ENCODE measurements at regions not wholly inside any gene's neighbourhood (a gene's known extent, or its start where the extent isn't known, plus 50 kb on each side); places are given as distances from the start of the nearest gene placed in this dataset.

GRCh38 chr2:186113284-186113683, 372.8 kb upstream of the ZC3H15 start:
- H3K4me1 ChIP-seq, result no peaks in the 10 kb centered on the region
- peaks cover 0 to 13% of the 10 kb centered on the region in 2 donors for H3K9me3 ChIP-seq
- no peak overlapping the region for H3K4me3 ChIP-seq
- no peak for TF ChIP-seq CTCF (IDR thresholded peaks at IDR 0.05)
- no peak for DNase-seq (ENCODE audit: low spot score)
- H3K27me3 ChIP-seq, result no peaks in the 10 kb centered on the region
- no peaks in the 10 kb centered on the region for H3K36me3 ChIP-seq
- no peak overlapping the region for H3K27ac ChIP-seq

- Histone ChIP-seq H3K4me3 (no peak overlapping the region), H3K4me1 (no peaks in the 10 kb centered on the region), H3K9me3 (no peaks in the 10 kb centered on the region), H3K36me3 (no peaks in the 10 kb centered on the region), H3K27me3 (no peaks in the 10 kb centered on the region), H3K27ac (no peak overlapping the region)
- TF ChIP-seq CTCF (IDR thresholded peaks at IDR 0.05), result no peak
- no peak for DNase-seq (ENCODE audit: low spot score)
Observed at GRCh38 chr2:186125156-186125555, 360.9 kb upstream of the ZC3H15 start.

- Histone ChIP-seq H3K4me3 (no peak overlapping the region), H3K4me1 (peaks cover 0 to 3% of the 10 kb centered on the region in 2 donors), H3K9me3 (no peaks in the 10 kb centered on the region), H3K27me3 (no peaks in the 10 kb centered on the region), H3K27ac (no peak overlapping the region), H3K36me3 (no peaks in the 10 kb centered on the region)
- TF ChIP-seq CTCF (IDR thresholded peaks at IDR 0.05), result no peak
- DNase-seq (ENCODE audit: low spot score), result no peak
Observed at GRCh38 chr2:186125625-186126024, 360.4 kb upstream of the ZC3H15 start.

GRCh38 chr2:186126181-186126580, 359.9 kb upstream of the ZC3H15 start:
- no peaks in the 10 kb centered on the region for H3K9me3 ChIP-seq
- no peak for TF ChIP-seq CTCF (IDR thresholded peaks at IDR 0.05)
- DNase-seq (ENCODE audit: low spot score), result no peak

GRCh38 chr2:186129767-186130581, 356.1 kb upstream of the ZC3H15 start:
- Histone ChIP-seq H3K27ac (no peak overlapping the region), H3K4me1 (peaks cover 0 to 6% of the 10 kb centered on the region in 2 donors), H3K27me3 (no peaks in the 10 kb centered on the region), H3K4me3 (no peak overlapping the region), H3K36me3 (no peaks in the 10 kb centered on the region), H3K9me3 (no peaks in the 10 kb centered on the region)
- no peak for DNase-seq (ENCODE audit: low spot score)
- TF ChIP-seq CTCF (IDR thresholded peaks at IDR 0.05), result no peak

More at GRCh38 chr2:186126181-186126580, 359.9 kb upstream of the ZC3H15 start:
- peaks cover 0 to 6% of the 10 kb centered on the region in 2 donors for H3K4me1 ChIP-seq
- H3K27me3 ChIP-seq, result no peaks in the 10 kb centered on the region
- no peaks in the 10 kb centered on the region for H3K36me3 ChIP-seq
- no peak overlapping the region for H3K27ac ChIP-seq
- no peak overlapping the region for H3K4me3 ChIP-seq
